Tibial nerve (tissue), 4 donors: ENCODE measurements at regions not wholly inside any gene's neighbourhood (a gene's known extent, or its start where the extent isn't known, plus 50 kb on each side); places are given as distances from the start of the nearest gene placed in this dataset.

Source experiments
- EP300 ChIP-seq, 2 donors: sonication (generic); formaldehyde crosslinking; IDR thresholded peaks; one replicate each; pipeline ENCODE4 v1.6.1; 2017; ENCODE audit warnings: antibody characterized with exemption in 2 of 2, mild to moderate bottlenecking in 1 of 2
- POLR2A ChIP-seq, 2 donors: fragments of 450-650 bp; IDR thresholded peaks; one replicate each; pipeline ENCODE4 v1.6.1; 2017; ENCODE audit warnings: antibody characterized with exemption in 2 of 2, mild to moderate bottlenecking in 2 of 2, moderate library complexity in 2 of 2
- TF ChIP-seq, protein P1 (sequence below), 5 experiments: fragments of 200-600 bp in 3 of 5; fragments of 450-650 bp in 2 of 5; sonication (generic) in 3 of 5; IDR thresholded peaks; one replicate each; pipeline ENCODE4 v1.5.1; 2016 to 2019; ENCODE audit warnings: antibody characterized with exemption in 5 of 5, mild to moderate bottlenecking in 3 of 5, moderate library complexity in 2 of 5

DNA sequence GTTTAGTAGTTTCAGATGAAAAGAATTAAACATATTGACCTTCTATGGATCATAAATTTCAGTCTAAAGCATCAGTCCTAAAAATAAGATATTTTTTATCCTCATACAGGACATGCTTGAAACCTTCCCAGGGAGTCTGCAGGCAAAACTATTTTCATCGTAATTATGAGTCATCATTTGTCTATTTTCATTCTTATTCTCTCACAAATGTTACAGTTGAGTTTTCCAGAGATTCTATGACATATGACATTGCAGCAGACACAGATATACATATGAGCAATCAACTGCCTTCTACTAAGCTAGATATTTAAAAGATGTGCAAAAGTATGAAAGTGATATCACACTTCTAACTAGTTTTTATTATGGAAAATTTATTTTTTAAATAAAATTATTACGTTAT is 398.0 kb downstream of the MAGEB5 start:
- TF ChIP-seq, protein P1, sequence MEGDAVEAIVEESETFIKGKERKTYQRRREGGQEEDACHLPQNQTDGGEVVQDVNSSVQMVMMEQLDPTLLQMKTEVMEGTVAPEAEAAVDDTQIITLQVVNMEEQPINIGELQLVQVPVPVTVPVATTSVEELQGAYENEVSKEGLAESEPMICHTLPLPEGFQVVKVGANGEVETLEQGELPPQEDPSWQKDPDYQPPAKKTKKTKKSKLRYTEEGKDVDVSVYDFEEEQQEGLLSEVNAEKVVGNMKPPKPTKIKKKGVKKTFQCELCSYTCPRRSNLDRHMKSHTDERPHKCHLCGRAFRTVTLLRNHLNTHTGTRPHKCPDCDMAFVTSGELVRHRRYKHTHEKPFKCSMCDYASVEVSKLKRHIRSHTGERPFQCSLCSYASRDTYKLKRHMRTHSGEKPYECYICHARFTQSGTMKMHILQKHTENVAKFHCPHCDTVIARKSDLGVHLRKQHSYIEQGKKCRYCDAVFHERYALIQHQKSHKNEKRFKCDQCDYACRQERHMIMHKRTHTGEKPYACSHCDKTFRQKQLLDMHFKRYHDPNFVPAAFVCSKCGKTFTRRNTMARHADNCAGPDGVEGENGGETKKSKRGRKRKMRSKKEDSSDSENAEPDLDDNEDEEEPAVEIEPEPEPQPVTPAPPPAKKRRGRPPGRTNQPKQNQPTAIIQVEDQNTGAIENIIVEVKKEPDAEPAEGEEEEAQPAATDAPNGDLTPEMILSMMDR (IDR thresholded peaks at IDR 0.05) = no peak
- TF ChIP-seq EP300 (IDR thresholded peaks at IDR 0.05) (no peak), POLR2A (IDR thresholded peaks at IDR 0.05) (no peak)
